NOMO-1 treated with dmso at 0.1 percent for 144 hours (cell line): ENCODE measurements at regions not wholly inside any gene's neighbourhood (a gene's known extent, or its start where the extent isn't known, plus 50 kb on each side); places are given as distances from the start of the nearest gene placed in this dataset.
"Not testable (repeated sequence)": the region's sequence is repeated elsewhere in the genome, so short reads cannot be mapped to it uniquely, and the experiment has no call there.

Source experiments
- DNase-seq: peaks from one replicate; lab custom pipeline; 2025; ENCODE audit not compliant: unreplicated experiment; lab: John Stamatoyannopoulos, UW

- no peak for DNase-seq
These were observed 73.0 kb downstream of the DIO3 start for GRCh38 chr14:101634202-101634849.

- DNase-seq: no peak
These were observed 73.8 kb downstream of the DIO3 start for GRCh38 chr14:101634850-101635748.

GRCh38 chr14:101635749-101636560 is 74.7 kb downstream of the DIO3 start:
- DNase-seq: no peak

GRCh38 chr14:101639241-101639833 is 78.0 kb downstream of the DIO3 start:
- no peak for DNase-seq

GRCh38 chr14:101643651-101644050 is 82.4 kb downstream of the DIO3 start:
- DNase-seq: no peak

- no peak for DNase-seq
These were observed 92.8 kb downstream of the DIO3 start for GRCh38 chr14:101654051-101654450.

GRCh38 chr14:101657372-101657771 is 96.1 kb downstream of the DIO3 start:
- DNase-seq: no peak

GRCh38 chr14:101665478-101666078 is 95.9 kb upstream of the PPP2R5C start:
- peak; percentile 51 for DNase-seq

- DNase-seq: no peak
These were observed 95.2 kb upstream of the PPP2R5C start for GRCh38 chr14:101666264-101666663.

GRCh38 chr14:101669629-101670028 is 91.9 kb upstream of the PPP2R5C start:
- no peak for DNase-seq

GRCh38 chr14:101673873-101674272 is 87.6 kb upstream of the PPP2R5C start:
- no peak for DNase-seq

GRCh38 chr14:101675835-101676234 is 85.7 kb upstream of the PPP2R5C start:
- not testable (repeated sequence) for DNase-seq

GRCh38 chr14:101677912-101678327 is 83.6 kb upstream of the PPP2R5C start:
- DNase-seq: not testable (repeated sequence)

GRCh38 chr14:101681795-101682194 is 79.7 kb upstream of the PPP2R5C start:
- DNase-seq: no peak

GRCh38 chr14:101683365-101683764 is 78.1 kb upstream of the PPP2R5C start:
- DNase-seq: no peak

GRCh38 chr14:101687756-101688546 is 73.6 kb upstream of the PPP2R5C start:
- DNase-seq: peak; percentile 41

GRCh38 chr14:101689039-101689501 is 72.4 kb upstream of the PPP2R5C start:
- DNase-seq: no peak

- DNase-seq: not testable (repeated sequence)
These were observed 71.5 kb upstream of the PPP2R5C start for GRCh38 chr14:101689966-101690365.

- DNase-seq: no peak
These were observed 65.8 kb upstream of the PPP2R5C start for GRCh38 chr14:101695659-101696058.

GRCh38 chr14:101704140-101704539 is 57.4 kb upstream of the PPP2R5C start:
- DNase-seq: no peak
